GM13977 (cell line): ENCODE measurements at regions not wholly inside any gene's neighbourhood (a gene's known extent, or its start where the extent isn't known, plus 50 kb on each side); places are given as distances from the start of the nearest gene placed in this dataset.

ENCODE experiments used
- DNase-seq: peaks from one replicate; pipeline ENCODE4 v3.0.0; 2012; ENCODE audit warnings: low spot score
- in situ Hi-C: fragments of 300-500 bp; cut with MboI; formaldehyde crosslinking; loops from one replicate; pipeline ENCODE4 v1.12.0; 2022; ENCODE audit warnings: low sequenced_read_pairs, low pct_unique_long_range_greater_than_20kb, mixed read lengths, inconsistent platforms; ENCODE audit not compliant: unreplicated experiment
- TF ChIP-seq, protein P1 (sequence below): IDR thresholded peaks from 2 replicates; pipeline ENCODE4 v1.5.1; 2012; ENCODE audit warnings: mild to moderate bottlenecking, control low read depth; ENCODE audit not compliant: insufficient read depth; ENCODE audit errors: extremely low read depth, missing control alignments

DNA sequence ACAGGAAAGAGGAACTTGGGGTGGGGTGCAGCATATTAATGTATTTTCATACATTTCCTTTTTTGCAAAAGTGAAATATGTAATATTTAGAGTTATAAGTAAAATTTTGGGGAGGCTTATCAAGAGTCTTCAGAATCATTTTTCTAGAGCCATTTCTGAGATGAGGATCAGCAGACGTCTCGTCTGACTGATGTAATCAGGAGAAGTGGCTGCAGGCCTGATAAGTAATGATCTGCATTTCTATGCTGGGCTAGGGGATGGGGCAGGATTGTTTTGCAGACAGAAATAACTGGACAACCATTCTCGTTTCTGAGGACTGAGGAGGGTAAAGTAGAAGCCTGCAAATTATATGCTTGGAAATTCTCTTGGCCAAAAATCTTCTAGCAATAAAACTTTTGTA is 89.2 kb upstream of the ARGLU1 start:
- TF ChIP-seq, protein P1, sequence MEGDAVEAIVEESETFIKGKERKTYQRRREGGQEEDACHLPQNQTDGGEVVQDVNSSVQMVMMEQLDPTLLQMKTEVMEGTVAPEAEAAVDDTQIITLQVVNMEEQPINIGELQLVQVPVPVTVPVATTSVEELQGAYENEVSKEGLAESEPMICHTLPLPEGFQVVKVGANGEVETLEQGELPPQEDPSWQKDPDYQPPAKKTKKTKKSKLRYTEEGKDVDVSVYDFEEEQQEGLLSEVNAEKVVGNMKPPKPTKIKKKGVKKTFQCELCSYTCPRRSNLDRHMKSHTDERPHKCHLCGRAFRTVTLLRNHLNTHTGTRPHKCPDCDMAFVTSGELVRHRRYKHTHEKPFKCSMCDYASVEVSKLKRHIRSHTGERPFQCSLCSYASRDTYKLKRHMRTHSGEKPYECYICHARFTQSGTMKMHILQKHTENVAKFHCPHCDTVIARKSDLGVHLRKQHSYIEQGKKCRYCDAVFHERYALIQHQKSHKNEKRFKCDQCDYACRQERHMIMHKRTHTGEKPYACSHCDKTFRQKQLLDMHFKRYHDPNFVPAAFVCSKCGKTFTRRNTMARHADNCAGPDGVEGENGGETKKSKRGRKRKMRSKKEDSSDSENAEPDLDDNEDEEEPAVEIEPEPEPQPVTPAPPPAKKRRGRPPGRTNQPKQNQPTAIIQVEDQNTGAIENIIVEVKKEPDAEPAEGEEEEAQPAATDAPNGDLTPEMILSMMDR: no peak
- DNase-seq: no peak
- in situ Hi-C loops: no loop called here

DNA sequence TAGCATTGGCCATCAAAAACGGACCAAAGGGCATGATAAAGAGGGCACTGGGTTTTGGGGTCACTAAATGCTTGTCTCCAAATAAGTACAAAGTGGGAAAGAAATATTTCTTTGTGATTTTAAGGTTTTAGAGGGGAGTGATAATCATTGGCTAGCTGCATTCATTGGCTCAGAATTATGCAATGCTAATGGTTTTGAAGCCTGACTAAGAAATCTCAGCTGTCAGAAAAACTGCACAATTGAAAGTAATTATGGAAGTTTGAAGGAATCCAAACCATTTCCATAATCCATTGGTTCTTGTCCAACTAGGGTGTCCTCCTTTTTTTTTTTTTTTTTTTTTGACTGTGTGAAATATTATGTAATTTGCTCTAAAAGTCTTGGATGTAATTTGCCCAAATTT is 88.2 kb upstream of the ARGLU1 start:
- in situ Hi-C loops: no loop called here
- DNase-seq: no peak

DNA sequence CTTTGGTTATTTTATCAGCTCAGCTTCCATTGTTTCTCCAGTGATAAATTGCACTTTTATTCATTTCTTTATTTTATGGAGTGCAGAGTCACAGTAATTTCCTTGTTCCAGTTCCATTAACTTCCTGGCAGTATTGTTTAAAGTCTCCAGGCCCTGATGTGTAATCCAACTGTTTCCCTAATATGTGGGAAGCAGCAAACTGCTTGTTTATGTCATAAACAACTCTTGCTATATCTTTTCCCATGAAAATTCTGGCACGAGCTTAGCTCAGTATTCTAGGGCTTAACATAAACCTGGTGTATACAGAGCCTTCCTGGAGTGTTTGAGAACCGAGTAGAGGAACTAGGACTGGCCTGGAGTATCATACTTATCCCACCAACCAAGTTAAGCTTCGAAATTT is 83.5 kb upstream of the ARGLU1 start:
- in situ Hi-C loops: no loop called here
- TF ChIP-seq, protein P1: no peak
- no peak for DNase-seq

More for the DNA sequence above, 88.2 kb upstream of the ARGLU1 start:
- TF ChIP-seq, protein P1: no peak

DNA sequence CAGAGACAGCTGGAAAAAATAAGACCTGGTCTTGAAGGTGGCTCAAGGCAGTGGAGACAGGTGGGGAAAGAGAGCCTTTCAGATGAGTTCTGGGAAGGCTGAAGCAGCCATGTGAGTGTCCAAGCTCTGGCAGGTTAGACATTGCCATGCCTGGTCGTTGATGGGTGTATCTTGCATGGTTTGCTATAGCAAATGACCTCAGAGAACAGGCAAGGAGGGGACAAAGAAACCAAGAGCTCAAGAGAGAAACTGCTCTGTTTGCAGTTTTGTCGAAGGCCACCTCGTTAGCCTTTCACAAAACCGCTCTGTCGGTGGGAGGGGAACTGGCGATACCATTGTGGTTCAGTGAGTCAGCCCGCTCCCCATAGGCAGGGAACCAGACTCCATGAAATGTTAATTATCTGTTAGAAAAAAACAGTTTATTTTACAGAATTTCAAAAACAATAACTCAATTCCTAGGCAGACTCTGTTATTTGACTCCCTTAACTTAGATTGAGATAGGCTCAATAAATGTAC is 82.8 kb upstream of the ARGLU1 start:
- TF ChIP-seq, protein P1: no peak
- in situ Hi-C loops: no loop called here
- DNase-seq: no peak

DNA sequence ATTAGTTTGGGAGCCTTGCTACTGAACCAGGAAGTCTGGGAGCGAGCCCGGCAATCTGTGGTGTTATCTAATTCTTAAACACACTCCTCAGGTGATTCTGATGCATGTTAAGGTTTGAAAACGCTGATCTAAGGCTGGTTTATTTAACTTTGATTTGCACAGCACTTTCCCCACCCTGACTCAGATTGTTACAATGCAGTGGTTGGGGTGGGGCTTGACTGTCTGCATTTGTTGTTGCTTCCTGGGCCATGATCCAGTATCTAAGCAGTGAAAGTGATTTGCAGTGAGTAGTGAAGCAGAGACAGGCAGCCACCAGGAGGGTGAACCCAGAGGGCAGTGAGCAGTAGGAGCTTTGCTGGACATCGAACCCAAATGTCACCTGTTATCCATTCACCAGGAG is 81.6 kb upstream of the ARGLU1 start:
- TF ChIP-seq, protein P1: no peak

DNA sequence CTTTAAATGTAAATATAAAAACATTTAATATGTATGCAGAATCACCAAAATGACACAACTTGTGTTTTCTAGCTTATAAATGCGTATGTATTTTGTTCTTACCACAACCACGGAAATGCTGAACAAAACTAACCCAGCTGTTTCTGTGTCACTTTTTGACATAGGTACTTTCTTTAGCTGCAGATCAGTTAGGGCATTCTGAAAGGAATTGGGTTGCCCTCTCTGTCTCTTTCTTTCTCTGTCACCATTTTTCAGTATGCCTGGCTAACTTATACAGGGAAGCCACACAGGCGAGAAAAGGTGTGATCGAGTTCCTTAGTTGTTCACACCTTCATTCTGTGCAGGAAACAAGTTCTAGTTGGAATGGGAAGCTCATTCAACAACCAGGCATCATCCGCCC is 72.6 kb upstream of the ARGLU1 start:
- in situ Hi-C loops: no loop called here
- no peak for DNase-seq
- TF ChIP-seq, protein P1: no peak

More for the DNA sequence above, 81.6 kb upstream of the ARGLU1 start:
- in situ Hi-C loops: no loop called here
- no peak for DNase-seq

DNA sequence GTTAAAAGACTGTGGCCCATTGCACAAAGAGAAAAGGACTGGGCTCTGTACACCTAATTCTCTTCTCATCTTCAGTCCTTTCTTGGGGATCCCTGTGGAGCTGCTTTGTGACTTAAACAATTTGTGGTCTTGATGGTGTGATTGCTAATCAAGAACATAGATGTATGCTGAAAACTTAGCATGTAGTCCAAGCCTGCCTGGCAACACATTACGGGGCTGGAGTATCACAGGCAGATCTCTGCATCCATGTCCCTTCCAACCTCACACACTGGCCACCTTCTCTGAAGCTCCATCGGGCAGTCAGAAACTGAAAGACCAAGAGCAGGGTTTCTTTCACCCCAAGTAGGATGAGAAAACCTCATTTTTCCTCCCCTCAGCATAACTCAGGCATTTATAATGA is 69.6 kb upstream of the ARGLU1 start:
- in situ Hi-C loops: no loop called here
- DNase-seq: no peak
- TF ChIP-seq, protein P1: no peak
